GM19099 (cell line): ENCODE measurements at regions not wholly inside any gene's neighbourhood (a gene's known extent, or its start where the extent isn't known, plus 50 kb on each side); places are given as distances from the start of the nearest gene placed in this dataset.
A peak's percentile ranks its signal among the peaks of the same experiment; 100 is the strongest.

Experiments used
- POLR2A ChIP-seq: IDR thresholded peaks from 3 replicates; pipeline ENCODE4 v1.6.1; 2011; ENCODE audit warnings: low read depth; ENCODE audit not compliant: insufficient read length; ENCODE audit errors: extremely low read depth

GRCh38 chr15:69958496-69959084, 139.1 kb downstream of the TLE3 start:
- no peak for TF ChIP-seq POLR2A

- no peak for TF ChIP-seq POLR2A
Measured at GRCh38 chr15:69962561-69962960, 135.2 kb downstream of the TLE3 start.

GRCh38 chr15:69963385-69963784, 134.3 kb downstream of the TLE3 start:
- no peak for TF ChIP-seq POLR2A

- TF ChIP-seq POLR2A = no peak
Measured at GRCh38 chr15:69971771-69972170, 125.9 kb downstream of the TLE3 start.

- no peak for TF ChIP-seq POLR2A
Measured at GRCh38 chr15:69972436-69972835, 125.3 kb downstream of the TLE3 start.

- no peak for TF ChIP-seq POLR2A
Measured at GRCh38 chr15:69973102-69973714, 124.5 kb downstream of the TLE3 start.

- TF ChIP-seq POLR2A = no peak
Measured at GRCh38 chr15:69973880-69974279, 123.8 kb downstream of the TLE3 start.

- no peak for TF ChIP-seq POLR2A
Measured at GRCh38 chr15:69974321-69974720, 123.4 kb downstream of the TLE3 start.

GRCh38 chr15:69976366-69976994, 121.2 kb downstream of the TLE3 start:
- TF ChIP-seq POLR2A = no peak

- no peak for TF ChIP-seq POLR2A
Measured at GRCh38 chr15:69978603-69979002, 119.1 kb downstream of the TLE3 start.

- TF ChIP-seq POLR2A = no peak
Measured at GRCh38 chr15:69979262-69979661, 118.5 kb downstream of the TLE3 start.

- peak; percentile 30 for TF ChIP-seq POLR2A
Measured at GRCh38 chr15:69979783-69980182, 117.9 kb downstream of the TLE3 start.

- TF ChIP-seq POLR2A = no peak
Measured at GRCh38 chr15:69980341-69981059, 117.2 kb downstream of the TLE3 start.

GRCh38 chr15:69982037-69982436, 115.7 kb downstream of the TLE3 start:
- no peak for TF ChIP-seq POLR2A

GRCh38 chr15:69983696-69984265, 113.9 kb downstream of the TLE3 start:
- no peak for TF ChIP-seq POLR2A

GRCh38 chr15:69987492-69988489, 109.9 kb downstream of the TLE3 start:
- TF ChIP-seq POLR2A = no peak
